K562 (cell line): ENCODE measurements at regions not wholly inside any gene's neighbourhood (a gene's known extent, or its start where the extent isn't known, plus 50 kb on each side); places are given as distances from the start of the nearest gene placed in this dataset.

Experiments
- ATAC-seq: fragments of 200-7000 bp; cut with Tn5 transposase; 3 replicates; pipeline ENCODE4 v1.9.1; 2020; ENCODE audit warnings: moderate library complexity
- BruUV-seq: library from RNA; stranded (reverse); fragments of 400-500 nt; replicated peaks from 2 replicates; lab custom pipeline; 2021; lab: Mats Ljungman, UMichigan
- CTCF ChIA-PET: fragments of 300-600 bp; formaldehyde crosslinking; extraction: SDS; loops from one replicate; lab custom pipeline; 2021; ENCODE audit warnings: low intra/inter-chr PET ratio; lab: Yijun Ruan, JAX
- POLR2A ChIA-PET: fragments of 300-600, 350-650 bp; sonication (Branson Sonifier 250); formaldehyde crosslinking; extraction: SDS; loops from one replicate; lab custom pipeline; 2021; ENCODE audit warnings: antibody characterized with exemption, inconsistent platforms; lab: Yijun Ruan, JAX
- DNase-seq, 4 experiments: peaks; one replicate each; pipeline versions ENCODE4 v3.0.0 to v3.0.0-alpha.2; 2011 to 2018; ENCODE audit warnings: low spot score in 3 of 4, mixed read lengths in 3 of 4; ENCODE audit errors: extremely low read depth in 1 of 4
- FAIRE-seq: peaks from 2 replicates; lab custom pipeline; 2011; peaks lifted over from hg19 to GRCh38; lab: Jason Lieb, UNC
- H2AFZ ChIP-seq: 2 replicates; pipeline ENCODE4 v1.6.0; 2011; ENCODE audit warnings: low read depth, low read length, control low read depth, inconsistent platforms
- H3K27ac ChIP-seq: fragments of 200-600 bp; 3 replicates; pipeline ENCODE4 v1.8.0; 2011; ENCODE audit warnings: low read depth, mild to moderate bottlenecking, control low read depth, inconsistent platforms, low read length, moderate library complexity, mixed read lengths; ENCODE audit errors: extremely low read depth
- H3K27me3 ChIP-seq, 2 experiments: fragments of 300-600 bp in 1 of 2; 2 replicates in 1 of 2; 3 replicates in 1 of 2; pipeline versions ENCODE4 v1.6.0 to v1.8.0; 2011; ENCODE audit warnings: inconsistent platforms in 2 of 2, low read length in 2 of 2, mild to moderate bottlenecking in 1 of 2, mixed read lengths in 1 of 2, moderate library complexity in 1 of 2; ENCODE audit not compliant: control insufficient read depth in 2 of 2, insufficient read depth in 2 of 2
- H3K36me3 ChIP-seq: fragments of 300-600 bp; 3 replicates; pipeline ENCODE4 v1.8.0; 2011; ENCODE audit warnings: mild to moderate bottlenecking, low read length, inconsistent platforms; ENCODE audit not compliant: control insufficient read depth, insufficient read depth
- H3K4me1 ChIP-seq, 2 experiments: fragments of 200-600 bp in 1 of 2; replicated peaks in 1 of 2; 2 replicates in 1 of 2; 3 replicates in 1 of 2; pipeline versions ENCODE4 v1.5.1 to v1.8.0; 2011; ENCODE audit warnings: inconsistent platforms in 2 of 2, low read length in 2 of 2, mild to moderate bottlenecking in 1 of 2, mixed read lengths in 1 of 2, moderate library complexity in 1 of 2; ENCODE audit not compliant: control insufficient read depth in 2 of 2, insufficient read depth in 2 of 2
- H3K4me2 ChIP-seq: 2 replicates; pipeline ENCODE4 v1.6.1; 2011; ENCODE audit warnings: low read length, control low read depth, inconsistent platforms, mixed read lengths; ENCODE audit not compliant: insufficient read depth
- H3K4me3 ChIP-seq: fragments of 200-600 bp; sonication (generic), shearing (Covaris generic); 2 replicates; pipeline ENCODE4 v1.5.1; 2016; ENCODE audit warnings: control low read depth, inconsistent platforms
- H3K79me2 ChIP-seq: fragments of 200-600 bp; 3 replicates; pipeline ENCODE4 v1.8.0; 2011; ENCODE audit warnings: low read length, inconsistent platforms; ENCODE audit not compliant: control insufficient read depth, insufficient read depth
- H3K9ac ChIP-seq, 2 experiments: 2 replicates each; pipeline versions ENCODE4 v1.6.0 to v1.6.1; 2011; ENCODE audit warnings: low read depth in 2 of 2, low read length in 2 of 2, control low read depth in 1 of 2, inconsistent platforms in 1 of 2, mild to moderate bottlenecking in 1 of 2, mixed read lengths in 1 of 2; ENCODE audit not compliant: insufficient read depth in 1 of 2
- H3K9me1 ChIP-seq: one replicate; pipeline ENCODE4 v1.6.0; 2011; ENCODE audit warnings: inconsistent platforms, mild to moderate bottlenecking, low read length, moderate library complexity; ENCODE audit not compliant: control insufficient read depth, insufficient read depth
- H3K9me3 ChIP-seq: replicated peaks from 2 replicates; pipeline ENCODE4 v1.5.1; 2011; ENCODE audit warnings: low read depth, low read length, inconsistent platforms; ENCODE audit not compliant: control insufficient read depth, insufficient read depth
- H4K20me1 ChIP-seq: replicated peaks from 2 replicates; pipeline ENCODE4 v1.6.1; 2011; ENCODE audit warnings: low read length, inconsistent platforms, mixed read lengths; ENCODE audit not compliant: control insufficient read depth, insufficient read depth
- BACH1 ChIP-seq: fragments of 200-800 bp; sonication (Bioruptor generic); IDR thresholded peaks from 2 replicates; pipeline ENCODE4 v1.6.1; 2016; ENCODE audit warnings: missing genetic modification characterization, missing compliant biosample characterization
- CSDE1 ChIP-seq, 2 experiments: fragments of 450-650 bp; IDR thresholded peaks; 2 replicates each; pipeline ENCODE4 v1.6.1; 2016; ENCODE audit warnings: mild to moderate bottlenecking in 1 of 2
- GMEB1 ChIP-seq: fragments of 250-450 bp; sonication (Bioruptor Pico); IDR thresholded peaks from 2 replicates; pipeline ENCODE4 v1.4.0; 2020; ENCODE audit warnings: mild to moderate bottlenecking
- IFI16 ChIP-seq: fragments of 250-450 bp; sonication (Bioruptor Pico); IDR thresholded peaks from 2 replicates; pipeline ENCODE4 v2.1.2; 2022; ENCODE audit warnings: mild to moderate bottlenecking, inconsistent platforms
- MLLT1 ChIP-seq, 2 experiments: fragments of 450-650 bp; IDR thresholded peaks; 2 replicates each; pipeline ENCODE4 v1.6.1; 2016
- SRSF9 ChIP-seq: fragments of 200-400 bp; formaldehyde crosslinking; IDR thresholded peaks from 2 replicates; pipeline ENCODE4 v1.6.1; 2017; ENCODE audit warnings: low read depth, low read length, borderline replicate concordance
- TEAD1 ChIP-seq, 2 experiments: fragments of 450-650 bp in 1 of 2; sonication (generic) in 1 of 2; formaldehyde crosslinking; IDR thresholded peaks; 2 replicates each; pipeline versions ENCODE4 v1.4.0 to v1.8.0; 2020 to 2022; ENCODE audit warnings: mild to moderate bottlenecking in 2 of 2, missing genetic modification reagents in 1 of 2
- USF2 ChIP-seq: sonication (generic); formaldehyde crosslinking; IDR thresholded peaks from 2 replicates; pipeline ENCODE4 v1.5.0; 2020; ENCODE audit warnings: missing genetic modification reagents
- WGBS: fragments of 100-300 bp; shearing (Covaris generic); methylation state at CpG from one replicate; pipeline ENCODE4 v1.1.6; 2016; ENCODE audit warnings: low coverage, mixed read lengths; ENCODE audit not compliant: insufficient coverage; ENCODE audit errors: missing lambda C conversion rate; 5-methylcytosine and 5-hydroxymethylcytosine counted together
- in situ Hi-C: fragments of 300-500 bp; cut with MboI; formaldehyde crosslinking; loops from 4 replicates; pipeline ENCODE4 v1.15.0; 2018; ENCODE audit warnings: inconsistent platforms, mixed read lengths
- intact Hi-C: fragments of 100-400 bp; cut with micrococcal nuclease; formaldehyde crosslinking; loops from 2 replicates; pipeline ENCODE4 v1.14.2; 2022
- TF ChIP-seq, protein P1 (sequence below): sonication (generic); IDR thresholded peaks from 2 replicates; pipeline ENCODE4 v1.6.1; 2016
- TF ChIP-seq, protein P2 (sequence below): IDR thresholded peaks from 3 replicates; pipeline ENCODE4 v1.6.1; 2011; ENCODE audit warnings: borderline replicate concordance, mild to moderate bottlenecking, moderate library complexity; ENCODE audit not compliant: insufficient read length; ENCODE audit errors: extremely low read depth

DNA sequence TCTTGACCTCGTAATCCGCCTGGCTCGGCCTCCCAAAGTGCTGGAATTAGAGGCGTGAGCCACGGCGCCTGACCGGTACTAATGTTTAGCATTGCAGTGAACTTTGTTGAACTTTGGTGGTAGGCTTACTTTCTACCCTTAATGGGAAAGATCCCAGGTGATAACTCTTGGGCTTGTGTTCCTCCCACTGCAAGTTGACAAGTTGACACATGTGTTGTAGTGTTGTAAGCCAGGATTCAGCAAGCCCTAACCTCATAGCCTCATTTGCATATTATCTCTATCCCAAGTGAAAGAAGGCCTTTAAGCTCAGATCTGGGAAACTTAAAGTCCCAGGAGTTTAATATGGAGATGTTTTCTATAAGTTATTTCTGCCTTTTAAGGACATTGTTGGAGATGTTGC, 80.0 kb upstream of the CLCN4 start (continued):
- TF ChIP-seq SRSF9 (no peak), IFI16 (CRISPR knock-in tag) (no peak), CSDE1 (IDR thresholded peaks at IDR 0.05) (no peak)
- TF ChIP-seq, protein P1, sequence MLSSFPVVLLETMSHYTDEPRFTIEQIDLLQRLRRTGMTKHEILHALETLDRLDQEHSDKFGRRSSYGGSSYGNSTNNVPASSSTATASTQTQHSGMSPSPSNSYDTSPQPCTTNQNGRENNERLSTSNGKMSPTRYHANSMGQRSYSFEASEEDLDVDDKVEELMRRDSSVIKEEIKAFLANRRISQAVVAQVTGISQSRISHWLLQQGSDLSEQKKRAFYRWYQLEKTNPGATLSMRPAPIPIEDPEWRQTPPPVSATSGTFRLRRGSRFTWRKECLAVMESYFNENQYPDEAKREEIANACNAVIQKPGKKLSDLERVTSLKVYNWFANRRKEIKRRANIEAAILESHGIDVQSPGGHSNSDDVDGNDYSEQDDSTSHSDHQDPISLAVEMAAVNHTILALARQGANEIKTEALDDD = no peak
- TF ChIP-seq, all 486 proteins: peak for 0

- intact Hi-C loops (no loop called here), in situ Hi-C loops (no loop called here)
- no peak overlapping the region for H3K27ac ChIP-seq
- ChIA-PET POLR2A (no interaction called here), CTCF (no interaction called here)
- no peak overlapping the region for H3K4me2 ChIP-seq
- H3K36me3 ChIP-seq = no peaks in the 10 kb centered on the region
- H3K79me2 ChIP-seq = no peaks in the 10 kb centered on the region
- H3K9me1 ChIP-seq = no peaks in the 10 kb centered on the region
- WGBS = 2% methylated on average over 8 of the region's 9 CpGs
- no TSS peak for BruUV-seq
- H2AFZ ChIP-seq = no peak overlapping the region
- FAIRE-seq = no peak
- H3K4me1 ChIP-seq = no peaks in the 10 kb centered on the region
- no peak overlapping the region for H3K9ac ChIP-seq
- H3K9me3 ChIP-seq = no peaks in the 10 kb centered on the region
- peaks cover 0 to 3% of the 10 kb centered on the region in 2 experiments; a peak in 2 of 5 replicates for H3K27me3 ChIP-seq
- no peaks in the 10 kb centered on the region for H4K20me1 ChIP-seq
- no peak overlapping the region for H3K4me3 ChIP-seq
- no peak for ATAC-seq
- DNase-seq = no peak
- TF ChIP-seq, protein P2, sequence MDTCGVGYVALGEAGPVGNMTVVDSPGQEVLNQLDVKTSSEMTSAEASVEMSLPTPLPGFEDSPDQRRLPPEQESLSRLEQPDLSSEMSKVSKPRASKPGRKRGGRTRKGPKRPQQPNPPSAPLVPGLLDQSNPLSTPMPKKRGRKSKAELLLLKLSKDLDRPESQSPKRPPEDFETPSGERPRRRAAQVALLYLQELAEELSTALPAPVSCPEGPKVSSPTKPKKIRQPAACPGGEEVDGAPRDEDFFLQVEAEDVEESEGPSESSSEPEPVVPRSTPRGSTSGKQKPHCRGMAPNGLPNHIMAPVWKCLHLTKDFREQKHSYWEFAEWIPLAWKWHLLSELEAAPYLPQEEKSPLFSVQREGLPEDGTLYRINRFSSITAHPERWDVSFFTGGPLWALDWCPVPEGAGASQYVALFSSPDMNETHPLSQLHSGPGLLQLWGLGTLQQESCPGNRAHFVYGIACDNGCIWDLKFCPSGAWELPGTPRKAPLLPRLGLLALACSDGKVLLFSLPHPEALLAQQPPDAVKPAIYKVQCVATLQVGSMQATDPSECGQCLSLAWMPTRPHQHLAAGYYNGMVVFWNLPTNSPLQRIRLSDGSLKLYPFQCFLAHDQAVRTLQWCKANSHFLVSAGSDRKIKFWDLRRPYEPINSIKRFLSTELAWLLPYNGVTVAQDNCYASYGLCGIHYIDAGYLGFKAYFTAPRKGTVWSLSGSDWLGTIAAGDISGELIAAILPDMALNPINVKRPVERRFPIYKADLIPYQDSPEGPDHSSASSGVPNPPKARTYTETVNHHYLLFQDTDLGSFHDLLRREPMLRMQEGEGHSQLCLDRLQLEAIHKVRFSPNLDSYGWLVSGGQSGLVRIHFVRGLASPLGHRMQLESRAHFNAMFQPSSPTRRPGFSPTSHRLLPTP = no peak
- no peak for TF ChIP-seq USF2
- no peak for TF ChIP-seq TEAD1 (CRISPR knock-in tag; IDR thresholded peaks at IDR 0.05)
- TF ChIP-seq MLLT1 (IDR thresholded peaks at IDR 0.05) = no peak
- no peak for TF ChIP-seq BACH1 (tag)
- no peak for TF ChIP-seq GMEB1
Observed at GRCh38 chrX:10077425-10078188, 79.2 kb upstream of the CLCN4 start.
